Endothelial cell of hepatic sinusoid (primary cell): ENCODE measurements at regions not wholly inside any gene's neighbourhood (a gene's known extent, or its start where the extent isn't known, plus 50 kb on each side); places are given as distances from the start of the nearest gene placed in this dataset.

ENCODE experiments used
- in situ Hi-C: cut with HindIII; loops from 2 replicates; pipeline ENCODE4 v1.10.0; 2017; ENCODE audit warnings: low sequenced_read_pairs

GRCh38 chr11:103848686-103849085 lies 187.8 kb upstream of the DDI1 start:
- in situ Hi-C loops, result no loop called here

GRCh38 chr11:103849366-103849765 lies 187.1 kb upstream of the DDI1 start:
- in situ Hi-C loops, result no loop called here

GRCh38 chr11:103850419-103851165 lies 185.8 kb upstream of the DDI1 start:
- in situ Hi-C loops, result no loop called here

- in situ Hi-C loops, result no loop called here
These were observed 185.2 kb upstream of the DDI1 start for GRCh38 chr11:103851166-103851651.
